Effector CD8-positive, alpha-beta T cell (primary cell): ENCODE measurements at regions not wholly inside any gene's neighbourhood (a gene's known extent, or its start where the extent isn't known, plus 50 kb on each side); places are given as distances from the start of the nearest gene placed in this dataset.

Experiments used
- DNase-seq: peaks from one replicate; lab custom pipeline; 2025; lab: John Stamatoyannopoulos, UW

GRCh38 chr5:117942861-117943519, 1045.4 kb downstream of the DTWD2 start:
- no peak for DNase-seq

DNA sequence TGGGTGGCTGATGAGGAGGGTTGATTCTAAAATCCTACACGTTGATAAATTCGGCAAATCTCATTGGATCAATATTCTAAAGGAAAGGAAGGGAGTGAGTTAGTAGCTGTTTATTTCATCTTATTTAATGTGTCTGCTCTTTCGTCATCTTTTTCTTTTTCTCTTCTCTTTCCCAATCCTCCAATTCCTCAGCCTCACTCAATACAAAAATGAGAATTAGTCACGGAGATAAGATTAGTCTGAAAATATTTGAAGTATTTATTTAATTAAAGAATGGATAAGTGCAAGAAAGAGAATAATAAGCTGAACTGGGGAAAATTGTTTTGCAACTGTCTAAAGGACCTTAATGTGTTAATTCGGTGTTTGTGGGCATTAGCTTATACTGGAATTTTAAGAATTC, 1095.1 kb downstream of the DTWD2 start:
- no peak for DNase-seq

- DNase-seq = no peak
Measured at GRCh38 chr5:117892360-117892759, 1096.0 kb downstream of the DTWD2 start.

DNA sequence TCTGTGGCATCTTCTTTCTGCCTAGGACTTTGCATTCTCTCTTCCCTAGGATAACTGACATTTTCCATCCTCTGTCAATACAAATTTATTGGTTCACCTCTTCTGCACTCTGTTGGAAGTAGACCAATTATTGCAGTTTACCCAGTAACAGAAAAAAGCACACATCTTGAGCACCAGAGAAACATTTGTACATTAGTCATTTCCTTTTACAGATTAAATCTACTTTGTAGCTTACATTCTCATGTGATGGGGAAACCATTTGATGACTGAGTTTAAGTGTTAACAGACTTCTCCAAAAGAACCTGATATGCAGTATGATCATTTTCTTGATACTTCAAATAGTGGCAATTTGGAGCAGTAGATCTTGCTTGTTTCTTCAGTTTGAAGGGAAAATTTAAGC, 1098.8 kb downstream of the DTWD2 start:
- no peak for DNase-seq

- no peak for DNase-seq
Measured at GRCh38 chr5:117888688-117889087, 1099.7 kb downstream of the DTWD2 start.

DNA sequence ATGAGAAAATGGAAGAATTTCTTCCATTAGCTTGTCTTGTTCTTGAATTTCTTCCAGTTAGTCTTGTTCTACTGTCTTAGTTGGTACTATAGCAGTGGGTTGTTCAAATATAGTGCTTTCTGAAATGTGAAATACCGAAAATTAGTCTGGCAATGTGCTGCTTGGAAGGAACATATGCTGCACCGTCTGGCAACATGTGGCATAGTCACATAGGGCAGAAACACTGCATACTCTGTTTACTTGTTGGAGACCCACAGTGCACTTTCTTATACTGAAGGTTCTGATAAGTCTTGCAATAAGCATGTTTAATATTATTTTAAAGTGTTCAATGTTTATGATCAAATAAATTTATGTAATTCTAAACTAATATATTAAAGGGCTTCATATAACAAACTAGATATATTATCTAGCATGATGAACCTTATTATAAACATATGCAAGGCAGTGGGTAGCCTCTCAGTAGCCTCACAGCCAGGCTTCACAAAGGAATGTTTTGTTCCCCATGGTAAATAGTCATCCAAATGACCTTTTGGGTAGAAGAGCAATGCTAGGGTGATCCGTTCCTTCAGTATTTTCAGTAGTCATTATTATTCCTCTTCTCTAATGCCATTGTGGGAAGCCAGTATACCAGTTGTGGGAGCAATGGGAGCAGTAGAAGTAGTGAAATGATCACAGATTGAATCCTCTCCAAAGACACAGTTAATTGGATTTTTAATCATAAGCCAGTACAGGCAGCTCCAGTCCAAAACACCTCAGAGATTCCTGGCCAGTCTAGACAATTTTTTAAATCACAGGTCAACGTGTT, 1106.7 kb downstream of the DTWD2 start:
- DNase-seq = no peak

DNA sequence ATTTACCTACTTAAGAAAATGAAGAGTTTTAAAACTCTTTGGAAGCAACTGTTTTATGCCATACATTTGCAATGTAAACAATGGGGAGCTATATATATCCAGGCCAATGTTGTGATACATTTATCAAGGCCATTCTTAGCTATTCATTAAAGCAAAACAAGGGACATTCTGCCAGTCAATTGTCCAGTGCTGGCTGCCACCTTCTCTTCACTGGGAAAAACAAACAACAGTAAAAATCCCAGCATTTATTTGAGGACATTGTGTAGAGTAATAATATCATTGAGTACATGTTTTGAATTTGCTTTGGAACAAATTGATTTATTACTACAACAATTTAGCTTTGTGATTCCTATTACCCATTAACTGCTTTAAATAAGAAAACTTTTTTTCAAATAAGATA, 1107.4 kb downstream of the DTWD2 start:
- no peak for DNase-seq

DNA sequence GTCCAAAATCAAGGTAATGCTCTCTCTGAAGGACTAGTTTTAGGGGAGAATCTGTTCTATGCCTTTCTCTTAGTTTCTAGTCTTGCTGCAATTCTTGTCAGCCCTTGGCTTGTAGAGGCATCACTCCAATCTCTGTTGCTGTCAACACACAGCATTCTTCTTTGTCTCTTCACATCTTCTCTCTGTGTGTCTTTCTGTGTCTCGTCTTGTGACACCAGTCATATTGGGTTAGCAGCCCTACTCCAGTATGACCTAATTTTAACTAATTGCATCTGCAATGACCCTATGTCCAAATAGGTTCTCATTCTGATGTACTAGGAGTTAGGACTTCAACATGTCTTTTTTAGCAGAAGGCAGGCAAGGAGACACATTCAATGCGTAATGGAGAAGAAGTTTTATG, 1110.6 kb downstream of the DTWD2 start:
- DNase-seq = no peak

DNA sequence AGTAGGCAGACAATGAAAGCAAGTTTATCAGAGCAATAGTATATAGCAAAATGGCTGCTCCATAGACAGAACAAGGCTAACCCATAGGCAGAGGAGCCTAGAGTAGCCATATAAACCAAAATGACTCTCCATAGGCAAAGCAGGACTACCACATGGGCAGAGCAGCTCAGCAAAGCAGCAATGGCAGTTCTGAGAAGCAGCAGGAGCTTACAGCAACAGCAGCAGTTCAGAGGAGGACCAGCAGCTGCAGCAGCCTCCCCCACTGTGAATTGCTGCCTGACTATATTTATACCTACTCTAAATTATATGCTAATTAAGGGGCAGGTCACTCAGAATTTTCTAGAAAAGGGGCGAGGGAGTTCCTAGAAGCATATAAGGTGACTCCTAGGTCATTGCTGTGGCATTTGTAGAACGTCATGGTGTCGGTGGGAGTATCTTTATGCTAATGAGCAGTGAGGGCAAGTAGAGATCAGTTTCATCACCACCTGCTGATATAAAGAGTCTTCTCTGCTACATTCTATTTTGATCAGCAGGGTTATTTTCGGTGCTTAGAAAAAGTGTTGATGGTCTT, 1115.5 kb downstream of the DTWD2 start:
- no peak for DNase-seq

DNA sequence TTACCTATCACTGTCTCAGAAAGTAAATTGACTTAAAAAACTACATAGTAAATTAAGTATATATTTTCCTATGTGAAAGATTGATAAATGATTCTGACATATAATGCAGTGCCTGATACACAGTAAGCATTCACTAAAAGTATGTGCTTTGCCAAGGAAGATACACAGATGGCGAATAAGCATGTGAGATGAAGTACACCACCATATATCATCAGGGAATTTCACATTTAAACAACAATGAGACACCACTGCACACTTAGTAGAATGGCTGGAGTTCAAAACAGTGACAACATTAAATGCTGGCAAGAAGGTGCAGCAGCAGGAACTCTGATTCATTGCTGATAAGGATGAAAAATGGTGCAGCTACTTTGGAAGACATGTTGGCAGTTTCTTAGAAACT, 1118.8 kb downstream of the DTWD2 start:
- DNase-seq = no peak

DNA sequence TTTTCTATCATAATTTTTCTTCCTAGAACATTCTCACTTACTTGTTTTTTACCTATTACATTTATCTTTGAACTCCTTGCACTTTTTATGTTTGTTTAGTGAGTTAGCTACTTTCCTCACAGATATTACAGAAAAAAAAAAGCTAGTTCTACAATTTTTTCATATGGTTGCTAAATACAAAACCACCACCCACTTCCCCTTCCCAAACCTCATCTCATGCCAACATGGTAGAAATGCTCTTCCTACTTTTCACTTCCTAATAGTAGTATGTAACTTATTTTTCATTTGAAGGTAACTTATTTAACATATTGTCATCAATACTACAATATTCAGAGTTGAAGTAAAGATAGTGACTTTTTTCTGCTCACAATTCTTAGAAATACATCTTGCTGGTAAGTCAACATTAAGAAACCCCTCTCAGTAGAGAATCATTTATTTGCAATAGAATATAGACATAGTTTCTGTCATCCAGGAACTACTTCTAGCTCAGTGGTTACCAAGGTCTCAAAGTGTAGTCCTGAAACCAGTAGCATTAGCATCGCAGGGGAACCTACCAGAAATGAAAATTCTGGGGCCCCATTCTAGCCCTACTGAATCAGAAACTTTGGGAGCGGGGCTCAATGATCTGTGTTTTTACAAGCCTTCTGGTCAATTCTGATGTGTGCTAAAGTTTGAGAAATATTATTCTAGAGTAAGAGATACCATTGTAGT, 1124.6 kb downstream of the DTWD2 start:
- DNase-seq = no peak

DNA sequence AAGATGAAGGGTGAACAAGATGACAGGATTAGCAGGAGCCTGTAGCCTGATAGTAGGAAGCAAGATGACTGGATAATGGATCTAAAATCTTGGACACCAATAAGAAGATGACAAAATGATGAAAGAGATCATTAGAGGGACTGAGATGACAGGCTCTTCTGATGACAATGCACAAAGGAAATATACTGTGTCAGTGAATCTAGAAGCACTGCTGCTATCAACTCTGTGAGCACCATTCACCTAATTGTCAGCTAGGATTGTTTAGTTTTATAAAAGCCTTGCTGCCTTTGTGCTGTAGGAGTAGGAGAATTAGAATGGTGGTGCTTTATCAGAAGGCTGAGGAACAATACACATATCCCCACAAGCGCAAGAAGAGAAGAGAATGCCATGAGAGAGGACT, 1127.8 kb downstream of the DTWD2 start:
- DNase-seq = no peak

DNA sequence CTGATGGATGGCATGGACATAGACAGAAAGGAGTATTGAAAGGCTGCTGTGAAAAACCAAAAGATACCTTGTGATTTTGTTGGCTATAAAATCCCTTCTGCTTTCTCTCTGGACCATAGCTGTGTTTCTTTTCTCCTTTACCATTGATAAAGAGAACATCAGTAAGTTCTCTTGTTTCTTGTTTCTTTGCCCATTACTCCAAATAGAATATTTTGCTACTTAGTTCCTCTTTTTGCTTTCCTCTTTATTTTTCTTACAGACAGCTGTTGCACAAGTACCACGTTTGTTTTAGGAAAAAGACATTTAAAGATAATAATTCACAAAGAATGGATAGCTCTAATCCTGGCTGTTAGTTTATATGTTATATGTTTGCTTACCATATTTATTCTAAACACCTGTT, 1129.2 kb downstream of the DTWD2 start:
- DNase-seq = no peak

DNA sequence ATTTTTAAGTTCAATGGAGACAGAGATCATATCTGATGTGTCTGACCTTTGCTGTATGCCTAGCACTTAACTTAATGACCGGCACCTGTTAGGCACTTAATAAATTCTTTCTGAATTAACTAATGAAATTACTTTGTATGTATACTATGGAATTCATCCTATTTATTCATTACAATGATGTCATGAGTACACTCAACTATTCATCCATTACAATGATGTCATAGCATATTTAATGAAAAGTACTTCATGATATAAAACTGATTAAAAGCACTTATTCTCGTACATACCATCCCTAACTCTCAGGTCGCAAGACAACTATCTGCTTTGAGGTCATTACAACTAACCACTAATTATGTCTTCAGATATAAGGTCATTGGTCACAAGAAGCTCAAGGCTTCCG, 1131.6 kb downstream of the DTWD2 start:
- no peak for DNase-seq

GRCh38 chr5:117837786-117838185, 1150.6 kb downstream of the DTWD2 start:
- no peak for DNase-seq

DNA sequence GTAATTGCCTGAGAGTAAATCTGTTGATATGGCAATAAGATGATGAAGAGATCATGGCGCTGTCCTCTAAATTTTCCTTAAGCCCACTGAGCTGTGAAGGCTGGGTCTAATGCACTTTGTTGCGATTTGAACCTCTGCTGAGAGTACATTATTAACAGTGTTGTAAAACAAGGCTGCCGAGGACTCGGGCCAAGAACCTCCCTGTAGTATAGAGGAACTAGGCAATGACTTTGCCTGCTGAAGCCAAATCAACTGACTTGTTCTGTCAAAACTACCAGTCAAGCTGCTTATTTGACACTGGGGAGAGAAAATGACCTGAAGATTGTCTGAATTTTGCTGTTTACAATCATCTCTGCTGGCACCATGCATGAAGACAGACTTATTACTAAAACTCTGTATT, 1154.7 kb downstream of the DTWD2 start:
- DNase-seq = no peak

GRCh38 chr5:117829646-117830045, 1158.7 kb downstream of the DTWD2 start:
- no peak for DNase-seq

DNA sequence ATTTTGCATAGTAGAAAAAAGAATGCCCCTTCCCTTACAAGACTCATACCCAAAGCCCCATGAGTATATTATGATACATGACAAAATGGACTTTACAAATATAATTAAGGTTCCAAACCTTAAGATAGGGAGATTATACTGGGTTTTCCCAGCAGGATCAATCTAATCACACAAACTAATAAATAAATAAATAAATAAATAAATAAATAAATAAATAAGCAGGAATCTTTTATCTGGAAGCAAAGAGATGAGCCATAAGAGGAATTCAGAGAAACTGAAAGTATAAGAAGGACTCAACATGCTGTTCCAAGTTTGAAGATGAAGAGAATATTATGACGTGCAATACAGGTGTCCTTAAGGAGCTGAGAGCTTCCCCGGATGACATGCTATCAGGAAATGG, 1174.5 kb downstream of the DTWD2 start:
- DNase-seq = no peak

- no peak for DNase-seq
Measured at GRCh38 chr5:117812861-117813260, 1175.5 kb downstream of the DTWD2 start.

GRCh38 chr5:117809251-117809650, 1179.1 kb downstream of the DTWD2 start:
- no peak for DNase-seq

DNA sequence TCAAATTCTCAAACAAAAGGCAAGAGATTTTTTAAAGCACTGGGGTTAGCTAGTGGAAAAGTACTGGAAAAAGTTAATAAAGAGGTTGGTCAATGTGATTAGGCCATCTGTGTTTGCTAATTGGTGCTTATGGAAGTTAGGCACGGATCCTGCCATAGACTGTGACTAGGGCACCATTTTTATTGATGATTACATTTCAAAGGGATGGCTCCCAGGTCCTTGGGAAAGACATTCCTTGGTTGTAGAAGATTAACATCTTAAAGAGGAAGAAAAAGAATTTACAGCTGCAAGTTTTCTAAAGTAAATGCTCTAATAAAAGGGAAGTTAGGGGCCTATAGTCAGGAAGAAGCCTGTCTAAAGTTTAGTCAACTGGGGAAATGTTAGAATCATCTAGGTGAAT, 1183.3 kb downstream of the DTWD2 start:
- DNase-seq = no peak

GRCh38 chr5:117803533-117803932, 1184.8 kb downstream of the DTWD2 start:
- no peak for DNase-seq

GRCh38 chr5:117801583-117801982, 1186.8 kb downstream of the DTWD2 start:
- no peak for DNase-seq
